Natural killer cell (primary cell): ENCODE measurements at regions not wholly inside any gene's neighbourhood (a gene's known extent, or its start where the extent isn't known, plus 50 kb on each side); places are given as distances from the start of the nearest gene placed in this dataset.

ENCODE experiments used
- ATAC-seq, 3 donors: fragments of 150-1000 bp in 2 of 3; fragments of 200-7000 bp in 1 of 3; cut with Tn5 transposase; 1 replicate in 1 of 3; 2 replicates in 2 of 3; pipeline ENCODE4 v1.10.0; 2021; ENCODE audit warnings: mild to moderate bottlenecking in 2 of 3, moderate library complexity in 2 of 3
- DNase-seq, 2 donors: peaks; one replicate each; pipeline versions ENCODE4 v3.0.0 to v3.0.0-alpha.2; 2013 to 2021; ENCODE audit warnings: mixed read lengths in 1 of 2
- H3K27ac ChIP-seq: one replicate; pipeline ENCODE4 v1.5.1; 2013; ENCODE audit warnings: mild to moderate bottlenecking, low read length
- H3K27me3 ChIP-seq: one replicate; pipeline ENCODE4 v1.6.1; 2013; ENCODE audit warnings: low read length; ENCODE audit not compliant: control insufficient read depth, insufficient read depth
- H3K36me3 ChIP-seq: one replicate; pipeline ENCODE4 v1.6.1; 2013; ENCODE audit warnings: low read length; ENCODE audit not compliant: control insufficient read depth, insufficient read depth
- H3K4me1 ChIP-seq: one replicate; pipeline ENCODE4 v1.6.1; 2013; ENCODE audit warnings: low read length; ENCODE audit not compliant: control insufficient read depth, insufficient read depth
- H3K4me3 ChIP-seq: one replicate; pipeline ENCODE4 v1.5.1; 2013; ENCODE audit warnings: low read length
- H3K9me3 ChIP-seq: one replicate; pipeline ENCODE4 v1.6.1; 2013; ENCODE audit warnings: low read length; ENCODE audit not compliant: control insufficient read depth, insufficient read depth
- H3K27ac Mint-ChIP-seq, 2 donors: one replicate each; pipeline ENCODE4 v1.8.0; 2022; ENCODE audit warnings: mild to moderate bottlenecking in 2 of 2, mixed read lengths in 2 of 2, moderate library complexity in 1 of 2
- H3K27me3 Mint-ChIP-seq, 2 donors: one replicate each; pipeline ENCODE4 v1.8.0; 2022; ENCODE audit warnings: low read depth in 2 of 2, mixed read lengths in 2 of 2
- H3K36me3 Mint-ChIP-seq: one replicate; pipeline ENCODE4 v1.8.0; 2022; ENCODE audit warnings: mixed read lengths
- H3K4me1 Mint-ChIP-seq, 2 donors: one replicate each; pipeline ENCODE4 v1.8.0; 2022; ENCODE audit warnings: mixed read lengths in 2 of 2
- H3K4me3 Mint-ChIP-seq: one replicate; pipeline ENCODE4 v1.8.0; 2022; ENCODE audit warnings: mild to moderate bottlenecking, moderate library complexity, mixed read lengths
- H3K9me3 Mint-ChIP-seq, 2 donors: one replicate each; pipeline ENCODE4 v1.8.0; 2022; ENCODE audit warnings: mixed read lengths in 2 of 2
- WGBS: methylation state at CpG from one replicate; pipeline ENCODE4 v1.1.7; 2013; ENCODE audit warnings: missing lambda C conversion rate; ENCODE audit not compliant: insufficient coverage; 5-methylcytosine and 5-hydroxymethylcytosine counted together
- intact Hi-C: fragments of 100-400 bp; cut with micrococcal nuclease; formaldehyde crosslinking; loops from one replicate; pipeline ENCODE4 v1.14.2; 2022
- TF ChIP-seq, protein P1 (sequence below): fragments of 200-600 bp; IDR thresholded peaks from one replicate; pipeline ENCODE4 v1.8.0; 2022; ENCODE audit warnings: antibody characterized with exemption

DNA sequence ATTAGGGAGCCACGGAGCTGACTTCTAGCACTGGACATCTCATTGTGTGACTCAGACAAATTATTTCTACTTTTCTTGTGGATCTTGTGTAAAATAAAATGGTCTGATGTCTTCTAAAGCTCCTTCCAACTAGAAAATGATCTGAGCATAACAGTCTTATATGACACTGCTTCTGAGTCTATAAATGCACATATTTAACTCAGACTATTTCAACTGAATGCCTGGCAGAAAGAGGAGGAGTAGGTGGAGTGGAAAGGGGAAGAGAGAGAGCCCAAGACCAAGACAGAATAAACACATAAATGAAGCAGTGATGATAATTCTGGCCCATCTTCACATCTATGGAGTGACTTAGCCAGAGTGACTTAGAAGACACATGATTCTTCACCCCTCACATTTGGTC, 162.3 kb upstream of the PDZRN3 start:
- Histone ChIP-seq H3K27ac (no peak overlapping the region), H3K4me3 (no peak overlapping the region), H3K27me3 (no peaks in the 10 kb centered on the region), H3K9me3 (peaks cover 3% of the 10 kb centered on the region), H3K4me1 (no peaks in the 10 kb centered on the region), H3K36me3 (no peaks in the 10 kb centered on the region)
- TF ChIP-seq, protein P1, sequence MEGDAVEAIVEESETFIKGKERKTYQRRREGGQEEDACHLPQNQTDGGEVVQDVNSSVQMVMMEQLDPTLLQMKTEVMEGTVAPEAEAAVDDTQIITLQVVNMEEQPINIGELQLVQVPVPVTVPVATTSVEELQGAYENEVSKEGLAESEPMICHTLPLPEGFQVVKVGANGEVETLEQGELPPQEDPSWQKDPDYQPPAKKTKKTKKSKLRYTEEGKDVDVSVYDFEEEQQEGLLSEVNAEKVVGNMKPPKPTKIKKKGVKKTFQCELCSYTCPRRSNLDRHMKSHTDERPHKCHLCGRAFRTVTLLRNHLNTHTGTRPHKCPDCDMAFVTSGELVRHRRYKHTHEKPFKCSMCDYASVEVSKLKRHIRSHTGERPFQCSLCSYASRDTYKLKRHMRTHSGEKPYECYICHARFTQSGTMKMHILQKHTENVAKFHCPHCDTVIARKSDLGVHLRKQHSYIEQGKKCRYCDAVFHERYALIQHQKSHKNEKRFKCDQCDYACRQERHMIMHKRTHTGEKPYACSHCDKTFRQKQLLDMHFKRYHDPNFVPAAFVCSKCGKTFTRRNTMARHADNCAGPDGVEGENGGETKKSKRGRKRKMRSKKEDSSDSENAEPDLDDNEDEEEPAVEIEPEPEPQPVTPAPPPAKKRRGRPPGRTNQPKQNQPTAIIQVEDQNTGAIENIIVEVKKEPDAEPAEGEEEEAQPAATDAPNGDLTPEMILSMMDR: no peak
- WGBS: 90% methylated on average over 1 of the region's 1 CpG
- Mint-ChIP-seq H3K9me3 (peaks cover 10 to 11% of the 10 kb centered on the region in 2 donors), H3K4me1 (no peaks in the 10 kb centered on the region), H3K36me3 (no peaks in the 10 kb centered on the region), H3K4me3 (no peak overlapping the region), H3K27me3 (no peaks in the 10 kb centered on the region), H3K27ac (no peak overlapping the region)
- intact Hi-C loops: no loop called here
- no peak for ATAC-seq
- DNase-seq: no peak

DNA sequence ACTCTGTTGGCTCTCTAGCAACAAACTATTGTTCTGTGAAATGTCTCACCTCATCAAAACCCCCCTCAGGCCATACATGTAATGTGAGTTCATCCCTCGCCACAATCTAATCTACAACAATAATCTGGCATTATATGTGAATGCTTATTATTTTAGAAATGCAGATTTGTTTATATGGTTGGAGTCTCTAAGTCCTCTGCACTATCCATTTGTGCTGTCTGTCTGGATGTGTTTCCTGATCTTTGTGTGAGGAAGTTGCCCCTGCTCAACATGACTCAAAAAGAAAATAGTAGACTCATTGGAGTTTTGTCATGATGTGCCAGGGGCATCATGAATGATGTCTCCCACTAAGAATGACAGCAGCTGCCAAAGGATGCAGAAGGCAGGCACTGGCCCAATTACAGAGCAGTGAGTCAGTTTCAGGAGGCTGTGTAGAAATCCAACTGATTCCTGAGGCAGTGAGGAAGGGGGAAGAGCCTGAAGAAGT, 161.6 kb upstream of the PDZRN3 start:
- peaks cover 3% of the 10 kb centered on the region for H3K9me3 ChIP-seq
- Mint-ChIP-seq H3K4me3 (no peak overlapping the region), H3K27ac (no peak overlapping the region), H3K36me3 (no peaks in the 10 kb centered on the region), H3K4me1 (no peaks in the 10 kb centered on the region), H3K27me3 (no peaks in the 10 kb centered on the region), H3K9me3 (peaks cover 10 to 11% of the 10 kb centered on the region in 2 donors)
- WGBS: no CpG with 5 or more reads among the region's 1 CpG
- no peaks in the 10 kb centered on the region for H3K27me3 ChIP-seq
- intact Hi-C loops: no loop called here
- TF ChIP-seq, protein P1: no peak
- no peak overlapping the region for H3K27ac ChIP-seq
- DNase-seq (no peak), ATAC-seq (no peak)
- H3K36me3 ChIP-seq: no peaks in the 10 kb centered on the region
- no peak overlapping the region for H3K4me3 ChIP-seq
- H3K4me1 ChIP-seq: no peaks in the 10 kb centered on the region

DNA sequence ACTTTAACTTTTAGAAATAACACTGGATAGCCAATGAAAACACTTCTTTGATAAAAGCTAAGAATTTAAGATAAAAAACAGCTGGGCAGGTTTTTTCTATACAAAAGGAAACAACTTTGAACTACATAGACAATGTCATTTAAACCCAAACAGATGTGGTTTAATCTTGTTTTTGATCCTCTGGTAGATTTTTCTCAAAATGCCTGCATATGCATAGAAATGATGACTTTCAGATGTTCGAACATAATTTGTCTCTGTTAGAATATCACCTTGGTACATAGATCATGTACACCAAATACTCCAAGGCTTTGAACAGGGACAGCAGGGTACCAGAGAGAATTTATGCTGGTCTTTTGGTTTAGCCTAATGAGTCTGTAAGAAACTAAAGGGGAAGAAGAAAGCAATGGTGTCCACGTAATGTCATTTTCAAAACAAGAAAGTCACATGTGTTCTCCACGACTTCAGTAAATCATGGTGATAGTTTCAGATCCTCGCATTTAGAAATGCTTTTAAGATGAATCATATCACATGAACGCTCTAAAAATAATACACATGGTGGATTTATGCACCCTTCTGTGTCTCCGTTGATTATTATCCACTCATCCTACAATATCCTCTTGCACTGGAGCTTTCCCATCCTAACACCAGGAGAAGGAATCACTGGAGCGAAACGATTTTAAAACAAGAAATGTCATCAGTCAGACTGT, 160.1 kb upstream of the PDZRN3 start:
- Histone ChIP-seq H3K27me3 (no peaks in the 10 kb centered on the region), H3K4me1 (no peaks in the 10 kb centered on the region), H3K9me3 (no peaks in the 10 kb centered on the region), H3K36me3 (no peaks in the 10 kb centered on the region), H3K27ac (no peak overlapping the region), H3K4me3 (no peak overlapping the region)
- DNase-seq: no peak
- intact Hi-C loops: no loop called here
- TF ChIP-seq, protein P1: no peak
- ATAC-seq: no peak
- Mint-ChIP-seq H3K4me1 (no peaks in the 10 kb centered on the region), H3K4me3 (no peak overlapping the region), H3K9me3 (peaks cover 10 to 11% of the 10 kb centered on the region in 2 donors), H3K27ac (no peak overlapping the region), H3K36me3 (no peaks in the 10 kb centered on the region), H3K27me3 (no peaks in the 10 kb centered on the region)
- 88% methylated on average over 8 of the region's 8 CpGs for WGBS

DNA sequence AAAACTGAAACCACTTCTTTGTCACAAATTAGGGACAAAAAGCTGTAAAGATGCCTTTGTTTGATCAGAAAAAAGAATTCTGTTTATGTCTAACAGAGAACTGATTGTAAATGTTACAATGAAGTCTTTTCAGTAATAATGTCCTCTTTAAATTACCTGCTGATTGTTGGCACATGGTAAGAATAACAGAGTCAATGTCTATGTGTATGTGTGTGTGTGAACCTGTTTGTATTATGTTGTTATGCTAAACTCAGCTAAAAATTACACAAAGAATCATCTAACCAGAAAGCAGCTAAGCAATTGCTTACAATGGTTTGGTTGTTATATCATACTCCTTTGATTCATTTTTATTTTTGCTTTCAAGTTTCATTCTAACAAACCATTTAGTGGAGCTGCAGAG, 159.1 kb upstream of the PDZRN3 start:
- Mint-ChIP-seq H3K4me1 (no peaks in the 10 kb centered on the region), H3K27ac (no peak overlapping the region), H3K36me3 (no peaks in the 10 kb centered on the region), H3K9me3 (peaks cover 10 to 11% of the 10 kb centered on the region in 2 donors), H3K4me3 (no peak overlapping the region), H3K27me3 (no peaks in the 10 kb centered on the region)
- Histone ChIP-seq H3K27me3 (no peaks in the 10 kb centered on the region), H3K4me3 (no peak overlapping the region), H3K4me1 (no peaks in the 10 kb centered on the region), H3K9me3 (no peaks in the 10 kb centered on the region), H3K27ac (no peak overlapping the region), H3K36me3 (no peaks in the 10 kb centered on the region)
- TF ChIP-seq, protein P1: no peak
- intact Hi-C loops: no loop called here
- ATAC-seq (no peak), DNase-seq (no peak)
